Stimulated activated naive CD8-positive, alpha-beta T cell treated with anti-CD3 and anti-CD28 coated beads, Interleukin-15, Interleukin-2, amounts not matched to agents 100 U/mL and 50 U/mL, for 24 hours (primary cell): ENCODE measurements at regions not wholly inside any gene's neighbourhood (a gene's known extent, or its start where the extent isn't known, plus 50 kb on each side); places are given as distances from the start of the nearest gene placed in this dataset.
"Not testable (repeated sequence)": the region's sequence is repeated elsewhere in the genome, so short reads cannot be mapped to it uniquely, and the experiment has no call there.

ENCODE experiments used
- ATAC-seq: fragments of 150-1000 bp; cut with Tn5 transposase; one replicate; pipeline ENCODE4 v1.10.0; 2021
- DNase-seq: peaks from one replicate; pipeline ENCODE4 v3.0.0; 2021

DNA sequence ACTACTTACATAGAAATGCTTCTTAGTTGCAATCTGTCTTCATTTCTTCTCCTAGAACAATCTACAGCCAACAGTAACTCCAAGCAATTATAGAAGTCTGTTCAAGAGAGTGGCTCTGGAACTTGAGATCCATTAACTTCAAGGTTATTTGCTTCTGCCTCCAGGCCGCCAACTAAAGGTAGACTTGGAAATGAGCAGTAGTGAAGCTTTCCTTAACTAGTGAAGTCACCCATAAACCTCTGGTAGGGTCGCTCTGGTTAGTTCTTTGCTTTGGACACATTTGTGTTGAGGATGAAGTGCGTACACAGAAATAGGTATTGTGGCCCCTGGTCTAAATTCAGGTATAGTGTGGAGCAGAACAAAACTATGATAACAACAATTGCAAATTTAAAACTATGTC, 809.9 kb upstream of the RGS18 start:
- ATAC-seq, result no peak
- no peak for DNase-seq

DNA sequence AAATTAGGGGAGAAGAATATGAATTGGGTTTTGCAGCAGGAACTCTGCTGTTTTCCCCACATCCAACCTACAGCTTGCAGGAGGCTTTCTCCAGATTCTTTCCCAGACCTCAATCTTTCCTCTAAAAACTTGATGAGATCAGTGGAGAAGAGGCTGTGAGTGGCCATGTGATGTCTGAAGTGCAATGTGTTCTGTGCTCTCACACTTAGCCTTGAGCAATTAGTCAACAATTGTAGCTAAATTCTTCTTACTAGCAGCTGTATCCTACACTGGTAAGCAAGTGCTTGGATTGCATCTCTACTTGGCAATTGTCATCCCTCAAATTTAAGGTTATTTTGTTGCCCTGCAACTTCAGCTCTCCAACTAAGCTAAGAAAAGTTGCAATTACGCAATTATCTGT, 807.3 kb upstream of the RGS18 start:
- ATAC-seq (no peak), DNase-seq (no peak)

DNA sequence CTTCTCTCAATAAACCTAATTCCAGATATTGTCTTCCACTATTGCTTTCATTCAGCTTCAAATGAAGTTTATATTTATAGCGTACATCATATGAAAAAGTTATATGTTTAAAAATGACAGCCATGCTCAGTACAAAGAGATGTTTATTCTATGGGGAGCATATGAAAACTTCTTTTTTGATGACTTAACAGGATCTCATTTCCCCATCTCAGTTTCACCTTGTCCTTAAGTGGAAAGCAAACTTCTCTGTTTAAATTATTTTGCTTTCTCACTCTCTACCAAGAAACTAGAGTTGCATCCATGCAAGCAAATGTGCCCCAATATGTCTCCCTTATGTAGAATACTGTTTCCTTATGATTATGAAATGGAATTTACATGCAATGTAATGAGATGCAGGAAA, 799.5 kb upstream of the RGS18 start:
- ATAC-seq, result no peak
- no peak for DNase-seq

DNA sequence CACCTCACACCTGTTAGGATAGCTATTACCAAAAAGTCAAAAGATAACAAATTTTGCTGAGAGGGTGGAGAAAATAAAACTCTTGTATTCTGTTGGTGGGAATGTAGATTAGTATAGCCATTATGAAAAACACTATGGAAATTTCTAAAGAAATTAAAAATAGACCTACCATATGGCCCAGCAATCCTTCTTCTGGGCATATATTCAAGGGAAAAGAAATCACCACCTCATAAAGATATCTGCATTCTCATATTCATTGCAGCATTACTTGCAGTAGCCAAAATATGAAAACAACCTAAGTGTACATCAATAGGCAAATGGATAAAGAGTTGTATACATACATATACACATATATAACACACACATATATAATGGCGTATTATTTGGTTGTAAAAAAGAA, 791.6 kb upstream of the RGS18 start:
- DNase-seq (no peak), ATAC-seq (no peak)

- DNase-seq, result no peak
- ATAC-seq, result no peak
These were observed 789.2 kb upstream of the RGS18 start for GRCh38 chr1:191368891-191369654.

- DNase-seq (no peak), ATAC-seq (no peak)
These were observed 786.6 kb upstream of the RGS18 start for GRCh38 chr1:191371626-191372025.

- DNase-seq (no peak), ATAC-seq (no peak)
These were observed 770.0 kb upstream of the RGS18 start for GRCh38 chr1:191388283-191388682.

- DNase-seq (no peak), ATAC-seq (no peak)
These were observed 761.6 kb upstream of the RGS18 start for GRCh38 chr1:191396622-191397021.

- DNase-seq, result no peak
- ATAC-seq, result no peak
These were observed 759.7 kb upstream of the RGS18 start for GRCh38 chr1:191398551-191398950.

- DNase-seq (no peak), ATAC-seq (no peak)
These were observed 752.8 kb upstream of the RGS18 start for GRCh38 chr1:191405417-191405816.

DNA sequence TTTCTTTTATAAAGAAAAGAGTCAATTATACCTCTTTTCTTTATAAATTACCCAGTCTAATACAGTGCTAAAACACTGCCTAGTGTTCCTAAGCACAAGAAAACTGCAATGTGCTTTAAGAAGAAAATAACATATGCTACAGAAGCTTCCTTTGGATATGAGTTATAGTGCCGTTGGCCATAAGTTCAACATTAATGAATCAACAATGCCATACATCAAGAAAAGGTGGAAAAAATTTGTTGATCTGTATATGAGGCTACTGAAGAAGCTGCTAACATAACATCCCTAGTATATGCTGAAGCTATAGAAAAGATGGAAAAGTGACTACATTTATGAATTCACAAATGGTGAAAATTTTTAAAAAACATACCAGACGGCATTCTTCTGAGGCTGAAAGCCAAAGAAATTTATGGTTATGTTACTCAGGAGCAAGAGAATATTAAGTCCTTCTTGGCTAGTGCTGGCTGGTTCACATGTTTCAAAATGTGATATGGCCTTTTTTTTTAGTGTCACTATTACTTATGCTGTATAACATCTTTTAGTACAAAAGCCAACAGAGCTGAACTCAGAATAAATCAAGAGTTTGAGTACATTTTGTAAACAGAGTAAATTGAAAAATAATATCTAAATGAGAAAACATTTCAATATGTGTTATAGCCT, 743.2 kb upstream of the RGS18 start:
- DNase-seq (no peak), ATAC-seq (no peak)

GRCh38 chr1:191419842-191420241, 738.4 kb upstream of the RGS18 start:
- ATAC-seq (no peak), DNase-seq (no peak)

DNA sequence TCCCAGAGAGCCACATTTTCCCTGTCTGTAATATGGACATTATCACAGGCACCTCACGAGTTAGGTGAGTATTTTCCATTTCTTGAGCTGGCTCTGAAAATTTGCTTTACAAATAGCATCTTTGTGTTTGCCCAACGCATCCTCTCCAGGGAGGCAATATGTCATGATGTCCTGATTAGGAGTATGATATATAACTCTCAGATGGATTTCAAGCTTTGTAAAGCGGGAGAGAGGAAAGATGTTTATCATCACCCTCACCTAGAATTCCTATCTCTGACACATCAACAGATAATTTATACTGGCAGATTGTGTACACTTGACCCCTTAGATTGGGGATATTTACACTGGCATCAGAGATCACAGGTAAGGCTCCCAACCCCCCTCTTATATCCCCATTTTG, 730.7 kb upstream of the RGS18 start:
- ATAC-seq (no peak), DNase-seq (no peak)

DNA sequence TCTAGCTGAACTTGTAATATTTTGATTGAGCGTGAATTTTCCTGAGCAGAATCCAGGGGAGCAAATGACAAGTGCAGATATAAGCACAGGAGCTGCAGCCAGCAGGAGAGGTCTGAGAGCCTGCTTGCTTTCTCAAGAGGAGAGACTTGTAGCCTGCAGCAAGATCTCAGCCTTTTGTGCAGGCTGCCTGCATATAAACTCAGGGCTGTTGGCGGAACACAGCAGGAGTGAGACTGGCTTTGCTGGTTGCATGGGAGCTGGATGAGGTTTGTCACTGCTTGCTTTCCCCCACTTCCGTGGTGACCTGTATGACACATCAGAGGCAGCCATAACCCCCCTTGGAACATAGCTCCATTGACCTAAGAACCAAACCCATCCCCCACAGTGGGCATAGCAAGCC, 725.4 kb upstream of the RGS18 start:
- no peak for DNase-seq

GRCh38 chr1:191438979-191439378, 719.3 kb upstream of the RGS18 start:
- ATAC-seq (no peak), DNase-seq (no peak)

More for the DNA sequence above, 725.4 kb upstream of the RGS18 start:
- no peak for ATAC-seq

DNA sequence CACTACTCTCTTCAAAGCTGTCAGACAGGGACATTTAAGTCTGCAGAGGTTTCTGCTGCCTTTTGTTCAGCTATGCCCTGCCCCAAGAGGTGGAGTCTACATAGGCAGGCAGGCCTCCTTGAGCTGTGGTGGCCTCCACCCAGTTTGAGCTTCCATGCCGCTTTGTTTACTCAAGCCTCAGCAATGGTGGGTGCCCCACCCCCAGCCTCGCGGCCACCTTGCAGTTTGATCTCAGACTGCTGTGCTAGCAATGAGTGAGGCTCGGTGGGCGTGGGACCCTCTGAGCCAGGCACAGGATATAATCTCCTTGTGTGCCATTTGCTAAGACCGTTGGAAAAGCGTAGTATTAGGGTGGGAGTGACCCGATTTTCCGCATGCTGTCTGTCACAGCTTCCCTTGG, 710.0 kb upstream of the RGS18 start:
- not testable (repeated sequence) for DNase-seq, ATAC-seq

DNA sequence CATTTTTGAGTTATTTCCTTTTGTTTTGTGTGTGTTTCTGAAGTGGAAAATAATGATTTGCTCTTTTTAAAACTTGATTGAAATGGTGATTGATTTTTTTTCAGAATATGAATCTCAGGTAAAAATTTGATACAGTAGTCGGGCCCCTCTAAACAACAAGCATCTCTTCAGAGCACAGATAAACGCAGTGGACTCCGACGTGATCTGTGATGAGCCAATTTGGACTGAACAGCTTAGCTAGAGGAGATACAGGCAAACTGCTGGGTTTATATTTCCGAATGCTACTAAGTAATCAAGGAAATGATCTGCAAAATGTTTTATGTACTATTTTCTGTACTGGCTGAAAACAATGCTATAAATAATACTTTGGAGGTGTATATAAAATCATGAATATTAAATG, 705.7 kb upstream of the RGS18 start:
- ATAC-seq, result no peak
- DNase-seq, result no peak

GRCh38 chr1:191453487-191453886, 704.8 kb upstream of the RGS18 start:
- DNase-seq (no peak), ATAC-seq (no peak)

DNA sequence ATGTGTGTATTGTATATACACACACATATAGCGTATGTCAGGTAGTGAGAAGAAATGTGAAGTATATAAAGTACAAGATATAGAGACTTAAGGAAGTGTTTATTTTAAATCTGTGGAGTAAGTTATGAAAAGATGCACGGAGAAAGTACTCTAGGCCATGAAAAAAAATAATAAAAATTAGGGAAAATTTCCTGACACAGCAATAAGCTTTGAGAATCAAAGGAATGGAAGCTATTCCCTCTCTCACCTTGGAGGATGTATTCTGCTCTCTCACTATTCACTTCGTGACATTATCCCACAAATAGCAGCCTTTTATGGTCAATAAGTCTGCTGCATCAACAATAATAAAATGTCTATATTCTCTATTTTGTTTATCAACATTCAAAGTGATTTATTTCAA, 700.4 kb upstream of the RGS18 start:
- ATAC-seq (no peak), DNase-seq (no peak)

DNA sequence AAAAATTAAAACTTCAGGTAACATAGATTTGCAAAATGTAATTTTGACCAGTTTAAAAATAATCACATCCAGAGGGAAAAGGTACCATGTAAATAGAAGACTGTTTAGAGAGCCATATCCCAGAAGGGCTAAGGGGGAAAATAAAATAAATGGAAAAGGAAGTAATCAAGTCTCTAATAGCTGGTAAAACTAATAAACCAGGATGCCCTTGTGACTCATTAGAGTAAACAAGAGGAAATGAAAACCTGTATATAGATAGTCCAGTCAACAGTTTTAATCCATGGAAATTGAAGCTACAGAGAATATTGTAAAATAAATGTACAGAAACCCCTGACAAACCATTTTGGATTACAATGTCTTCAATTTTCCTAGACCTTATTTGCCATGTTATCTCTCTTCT, 698.0 kb upstream of the RGS18 start:
- ATAC-seq (no peak), DNase-seq (no peak)

DNA sequence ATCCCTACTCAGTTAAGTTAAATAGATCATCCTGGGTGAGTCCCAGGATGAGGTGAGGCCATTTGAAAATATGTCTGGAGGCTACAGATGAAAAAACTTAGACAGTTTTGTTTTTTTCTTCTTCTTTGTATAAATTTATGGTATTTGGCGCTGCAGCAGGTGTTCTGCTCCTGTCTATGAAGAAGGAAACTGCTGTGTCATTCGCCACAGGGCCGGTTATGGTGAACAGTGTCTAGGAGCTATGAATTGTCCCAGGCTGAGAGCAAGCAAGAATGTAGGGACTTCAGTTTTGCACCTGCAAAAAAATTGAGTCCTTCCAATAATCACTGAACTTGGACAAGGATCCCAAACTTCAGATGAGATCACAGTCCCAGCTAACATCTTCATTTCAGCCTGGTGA, 674.3 kb upstream of the RGS18 start:
- DNase-seq (no peak), ATAC-seq (no peak)

DNA sequence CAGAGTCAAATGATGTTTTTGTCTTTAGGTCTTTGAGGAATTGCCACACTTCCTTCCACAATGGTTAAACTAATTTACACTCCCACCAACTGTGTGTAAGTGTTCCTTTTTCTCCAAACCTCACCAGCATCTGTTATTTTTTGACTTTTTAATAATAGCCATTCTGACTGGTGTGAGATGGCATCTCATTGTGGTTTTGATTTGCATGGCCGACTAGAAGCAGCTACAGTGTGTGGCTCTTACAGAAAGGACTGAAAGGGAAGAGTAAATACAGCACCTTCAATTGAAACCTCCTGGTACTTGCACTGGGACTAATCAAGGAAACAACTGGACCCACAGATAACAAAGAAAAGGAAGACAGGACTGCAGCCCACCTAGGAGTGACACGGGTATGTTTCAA, 668.0 kb upstream of the RGS18 start:
- DNase-seq (no peak), ATAC-seq (no peak)

DNA sequence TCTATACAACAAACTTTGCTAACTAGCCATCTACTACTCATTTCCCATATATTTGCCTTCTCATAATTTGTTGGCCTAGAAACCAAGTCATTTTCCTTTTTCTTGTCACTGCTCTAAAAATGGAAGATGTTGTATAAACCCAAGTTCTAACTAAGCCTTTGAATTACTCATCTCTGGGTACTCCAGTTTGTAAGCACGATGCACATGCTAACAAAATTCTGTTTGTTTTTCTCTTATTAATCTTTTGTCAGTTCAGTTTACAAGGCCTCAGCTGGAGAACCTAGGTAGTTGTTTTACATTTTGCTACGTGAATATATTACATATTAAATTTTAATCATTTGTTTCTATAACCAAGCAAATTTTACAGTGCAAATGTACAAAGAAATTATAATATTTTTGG, 663.2 kb upstream of the RGS18 start:
- no peak for DNase-seq
- ATAC-seq, result no peak

GRCh38 chr1:191498318-191498717, 659.9 kb upstream of the RGS18 start:
- DNase-seq (no peak), ATAC-seq (no peak)
